Stimulated activated CD4-positive, alpha-beta T cell treated with anti-CD3 and anti-CD28 coated beads, Interleukin-4, amount 100 ng/mL, for 1 hour (primary cell): ENCODE measurements at regions not wholly inside any gene's neighbourhood (a gene's known extent, or its start where the extent isn't known, plus 50 kb on each side); places are given as distances from the start of the nearest gene placed in this dataset.

ENCODE experiments used
- DNase-seq: peaks from one replicate; pipeline ENCODE4 v3.0.0-alpha.2; 2020

DNA sequence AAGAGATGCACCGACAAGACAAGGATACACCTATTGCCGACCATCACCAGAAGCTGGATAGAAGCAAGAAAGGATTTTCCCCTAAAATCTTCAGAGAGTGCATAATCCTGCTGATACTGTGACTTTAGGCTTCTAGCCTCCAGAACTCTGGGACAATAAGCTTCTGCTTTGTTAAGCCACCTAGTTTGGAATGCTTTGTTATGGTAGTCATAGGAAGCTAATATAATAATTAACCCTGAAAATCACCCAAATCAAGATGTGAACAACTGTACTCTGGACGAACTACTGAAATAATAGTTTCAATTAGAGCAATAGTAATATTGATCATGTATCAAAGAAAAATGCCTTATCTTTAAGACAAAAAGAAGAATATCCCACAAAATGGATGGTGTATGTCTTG is 524.6 kb downstream of the EFNB2 start:
- DNase-seq: no peak

DNA sequence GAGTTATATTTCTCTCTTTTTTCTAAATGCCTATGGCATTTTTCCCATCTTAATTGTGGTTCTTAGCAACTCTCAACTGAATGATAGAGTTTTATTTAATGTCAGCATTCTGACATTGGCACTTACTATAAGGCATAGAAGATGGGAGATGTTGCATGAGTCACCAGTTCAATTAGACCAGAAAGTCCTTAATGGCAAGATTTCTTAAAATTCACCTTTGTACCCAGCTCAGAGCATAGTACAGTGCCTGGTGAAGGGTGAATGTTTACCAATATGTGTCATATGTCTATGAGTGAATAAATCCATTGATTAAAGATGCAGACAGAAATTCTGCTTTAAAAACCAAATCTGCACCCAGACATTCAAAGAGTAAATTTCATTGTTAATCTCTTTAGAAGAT is 526.9 kb downstream of the EFNB2 start:
- no peak for DNase-seq

DNA sequence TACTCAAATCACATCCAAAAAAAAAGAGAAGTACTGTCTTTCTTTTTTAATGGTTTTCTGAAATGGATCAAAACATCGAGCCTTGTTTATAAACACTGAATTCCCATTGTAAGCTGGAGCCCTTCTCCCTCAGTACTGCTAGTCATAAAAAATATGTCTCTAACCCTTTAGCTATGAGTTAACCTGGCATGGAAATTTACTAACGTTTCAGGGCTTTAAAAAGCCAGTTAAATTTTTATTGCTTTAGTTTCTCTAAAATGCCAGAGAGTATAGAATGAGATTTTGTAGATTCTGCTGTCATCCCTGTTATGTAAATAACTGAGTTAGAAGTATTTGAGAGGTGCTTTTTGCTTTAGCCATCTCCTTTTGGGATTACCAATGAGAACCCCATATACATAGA is 528.3 kb downstream of the EFNB2 start:
- no peak for DNase-seq

DNA sequence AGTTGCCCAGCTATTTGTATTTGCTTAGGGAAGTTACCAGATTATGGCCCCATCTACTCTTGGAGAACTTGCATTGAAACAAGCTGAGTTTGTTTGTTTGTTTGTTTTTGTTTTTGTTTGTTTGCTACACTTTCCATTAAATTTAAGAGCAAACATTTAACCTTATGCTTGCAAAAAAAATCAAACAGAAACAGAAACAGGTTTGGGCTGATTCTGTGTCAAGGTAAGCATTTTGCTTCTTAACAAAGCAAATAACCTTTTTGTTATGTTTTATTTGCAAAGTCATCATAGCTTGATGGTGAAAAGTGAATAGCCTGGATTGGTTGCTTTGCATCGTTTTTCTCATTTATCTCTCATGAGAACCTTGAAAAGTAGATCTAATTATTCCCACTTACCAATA is 531.8 kb downstream of the EFNB2 start:
- no peak for DNase-seq

DNA sequence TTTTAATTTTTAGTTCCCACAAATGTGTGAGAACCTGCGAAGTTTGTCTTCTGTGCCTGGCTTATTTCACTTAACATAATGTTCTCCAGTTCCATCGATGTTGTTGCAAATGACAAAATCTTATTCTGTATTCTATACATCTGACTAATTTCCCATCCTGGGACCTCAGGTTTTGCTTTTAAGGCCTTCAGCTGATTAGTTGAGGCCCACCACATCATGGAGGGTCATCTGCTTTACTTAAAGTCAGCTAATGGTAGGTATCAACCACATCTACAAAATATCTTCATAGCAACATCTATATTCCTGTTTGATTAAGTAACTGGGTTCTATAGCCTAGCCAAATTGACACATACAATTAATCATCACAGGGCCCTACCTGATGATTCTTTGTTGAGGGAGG is 534.0 kb downstream of the EFNB2 start:
- DNase-seq: no peak

DNA sequence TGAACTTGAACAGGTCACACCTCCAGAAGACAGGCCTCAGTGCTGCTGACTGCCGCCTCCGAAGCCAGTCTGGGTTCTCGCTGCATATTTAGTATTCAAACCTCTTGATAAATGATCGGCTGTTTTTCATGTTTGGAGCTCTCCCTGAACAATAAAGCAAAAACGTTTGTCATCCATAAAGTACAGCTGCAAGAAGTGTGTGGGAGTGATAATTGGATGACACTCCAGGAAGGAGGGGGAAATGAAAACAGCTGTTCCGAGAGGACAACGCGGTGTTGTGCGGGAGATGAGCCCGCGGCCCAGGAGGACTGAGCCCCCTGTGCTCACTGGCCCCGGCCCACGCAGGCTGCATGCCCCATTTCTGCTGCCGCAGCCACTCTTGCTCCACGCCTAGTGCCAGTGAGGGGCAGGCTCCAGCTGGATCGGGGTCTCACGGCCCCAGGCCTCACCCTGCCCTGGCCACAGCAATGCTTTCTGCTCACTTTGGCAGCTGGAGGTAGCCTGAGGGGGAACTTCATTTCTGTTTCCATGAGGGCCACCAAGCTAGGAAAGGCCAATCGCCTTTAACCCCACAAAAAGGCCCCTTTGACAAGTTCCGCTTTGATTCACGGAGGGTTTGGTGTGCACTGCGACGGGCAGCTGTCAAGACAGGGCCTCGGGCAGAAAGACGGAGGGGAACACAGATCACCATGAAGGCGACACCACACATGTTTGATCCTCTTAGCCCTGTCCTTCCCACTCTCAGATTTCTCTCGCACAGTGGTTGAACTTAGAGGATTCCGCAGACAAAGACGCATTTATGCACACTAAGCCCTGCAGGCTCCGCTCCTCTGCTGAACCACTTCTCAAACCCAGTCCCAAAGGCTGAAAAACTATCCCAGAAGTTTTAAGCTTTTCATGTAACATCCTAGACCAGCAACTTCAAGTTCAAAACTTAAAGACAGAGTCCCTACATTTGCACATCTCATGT is 537.6 kb downstream of the EFNB2 start:
- DNase-seq: no peak

DNA sequence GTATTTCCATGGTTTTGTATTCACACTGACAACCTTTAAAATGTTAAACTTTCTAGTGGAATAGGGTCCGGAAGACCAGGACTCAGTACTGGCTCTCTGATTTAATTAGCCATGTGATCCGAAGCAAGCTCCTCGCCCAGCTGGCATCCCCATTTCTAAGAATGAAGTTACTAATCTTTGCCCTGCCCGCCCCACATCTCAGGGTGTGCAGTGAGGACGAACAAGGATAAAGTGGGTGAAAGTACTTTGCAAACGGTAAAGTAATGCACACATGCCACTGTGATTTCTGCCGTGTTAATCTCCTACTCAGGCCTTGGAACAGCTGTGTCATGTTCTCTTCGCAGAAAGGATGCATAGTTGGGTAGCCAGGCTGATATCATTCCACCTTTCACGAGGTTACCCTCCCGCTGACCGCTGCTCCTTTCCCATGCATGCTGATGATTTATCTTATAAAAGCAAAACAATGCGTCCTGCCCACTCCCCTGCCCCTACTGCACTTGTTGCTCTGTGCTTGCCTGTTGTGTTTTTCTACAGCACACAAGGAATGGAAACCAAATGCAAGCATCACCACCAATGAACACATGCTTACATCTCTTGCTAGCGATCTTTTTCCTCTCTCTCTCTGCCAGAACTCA is 539.0 kb downstream of the EFNB2 start:
- DNase-seq: no peak

DNA sequence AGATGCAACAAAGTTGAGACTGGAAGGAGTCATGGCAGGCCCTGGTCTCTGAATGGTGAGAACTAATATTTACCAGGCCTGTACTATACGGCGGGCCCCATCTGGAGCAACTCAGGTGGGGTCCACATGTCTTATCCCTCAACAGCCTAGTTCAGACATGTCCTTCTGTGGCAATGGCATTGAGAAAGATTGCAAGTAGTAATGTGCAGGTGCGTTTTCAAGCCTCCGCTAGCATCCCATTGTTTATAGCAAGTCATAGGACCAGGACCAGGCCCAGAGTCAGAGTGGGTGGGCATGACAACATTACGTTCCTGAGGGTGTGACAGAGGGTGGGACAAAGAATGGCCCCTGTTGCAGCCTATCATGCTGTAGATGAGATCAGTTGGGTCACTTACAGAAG is 541.1 kb downstream of the EFNB2 start:
- no peak for DNase-seq

DNA sequence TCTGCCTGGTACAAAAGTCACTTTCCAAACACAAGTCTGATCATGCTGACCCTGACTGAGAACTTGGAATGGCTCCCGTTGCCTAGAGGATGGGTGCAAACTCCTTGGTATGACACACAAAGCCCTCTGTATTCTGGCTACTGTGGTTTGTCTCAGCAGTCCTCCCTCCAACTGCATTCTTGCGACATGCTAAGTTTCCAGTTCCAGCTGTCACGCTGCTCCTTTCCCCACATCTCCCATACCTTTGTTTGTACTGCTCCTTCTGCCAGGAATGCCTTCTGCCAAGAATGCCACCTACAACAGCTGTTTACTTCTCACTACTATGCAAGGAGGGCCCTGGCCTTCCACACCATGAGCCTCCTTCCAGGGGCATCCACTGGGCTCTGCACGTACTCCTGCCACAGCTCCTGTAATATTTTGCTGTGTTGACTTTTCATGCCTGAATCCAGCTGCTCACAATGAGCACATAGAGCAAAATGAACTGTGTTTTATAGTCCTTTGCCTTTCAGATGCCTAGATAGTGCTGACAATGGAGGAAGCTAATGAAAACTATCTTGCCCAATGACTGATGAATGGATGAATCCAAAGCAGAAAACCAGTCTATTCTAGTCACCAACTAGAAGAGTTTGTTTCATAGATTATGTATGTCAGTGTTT is 543.7 kb downstream of the EFNB2 start:
- no peak for DNase-seq

DNA sequence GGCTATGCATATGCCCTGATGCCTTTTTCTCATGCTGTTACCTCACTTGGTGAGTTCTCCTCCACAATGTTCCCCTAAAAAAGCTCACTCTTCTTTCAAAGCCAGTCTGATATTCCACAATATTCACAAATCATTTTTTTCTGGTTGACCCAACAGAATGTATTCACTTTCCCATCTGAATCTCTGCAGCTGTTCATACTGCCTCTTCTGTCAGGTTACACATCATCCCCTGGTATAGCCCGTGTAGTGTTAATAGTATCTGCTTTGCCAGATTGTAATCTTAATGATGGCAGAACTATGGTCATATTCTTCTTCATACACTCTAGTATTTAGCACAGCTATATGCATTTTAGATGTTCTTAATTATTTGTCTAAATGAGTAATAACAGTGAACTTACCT is 544.3 kb downstream of the EFNB2 start:
- DNase-seq: no peak

DNA sequence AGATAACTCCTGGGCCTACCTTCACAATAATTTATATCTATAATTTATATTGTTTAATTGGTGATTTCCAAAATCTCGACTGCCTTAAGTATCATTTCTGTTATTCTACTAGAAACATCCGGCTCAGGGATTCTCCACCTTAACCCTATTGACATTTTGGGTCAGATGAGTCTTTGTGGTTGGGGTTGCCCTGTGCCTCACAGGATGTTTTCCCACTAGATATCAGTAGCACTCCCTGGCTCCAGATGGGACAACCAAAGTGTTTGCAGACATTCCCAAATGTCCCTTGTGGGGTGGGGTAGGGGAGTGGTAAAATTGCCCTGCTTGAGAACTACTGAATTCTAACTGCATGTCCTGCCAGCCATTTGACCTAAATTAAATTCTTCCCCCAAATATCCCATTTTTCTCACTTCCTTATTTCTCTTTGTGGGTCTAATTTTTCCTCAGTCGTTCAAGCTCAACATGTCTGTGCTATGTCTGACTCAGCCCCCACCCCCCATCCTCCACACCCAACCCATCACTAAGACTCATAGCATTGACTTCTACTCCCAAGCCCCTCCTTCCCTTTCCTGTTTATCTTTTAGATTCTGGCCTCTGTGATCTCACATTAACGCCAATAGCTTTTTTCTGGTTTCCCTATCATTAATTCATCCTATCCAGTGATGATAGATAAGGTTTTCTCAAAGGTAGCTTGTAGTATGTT is 545.1 kb downstream of the EFNB2 start:
- DNase-seq: no peak

DNA sequence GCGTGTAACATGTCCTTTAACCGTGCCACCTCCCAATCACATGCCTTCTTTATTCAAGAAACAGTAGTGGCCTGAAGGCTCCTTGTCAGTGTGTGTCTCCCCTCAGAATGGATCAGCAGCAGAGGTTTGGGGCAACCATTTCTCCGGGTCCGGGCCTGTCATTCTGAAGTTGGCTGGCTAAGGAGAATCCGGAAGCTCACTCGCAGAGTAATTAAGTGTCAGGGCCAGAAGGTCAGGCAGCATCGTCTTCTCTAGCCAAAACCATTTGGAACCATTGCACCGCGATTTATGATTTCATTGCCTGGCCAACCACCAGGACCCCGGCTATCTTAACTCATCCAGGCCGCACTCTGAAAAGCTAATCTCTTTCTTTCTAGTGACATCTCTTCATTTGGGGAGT is 550.8 kb downstream of the EFNB2 start:
- no peak for DNase-seq

DNA sequence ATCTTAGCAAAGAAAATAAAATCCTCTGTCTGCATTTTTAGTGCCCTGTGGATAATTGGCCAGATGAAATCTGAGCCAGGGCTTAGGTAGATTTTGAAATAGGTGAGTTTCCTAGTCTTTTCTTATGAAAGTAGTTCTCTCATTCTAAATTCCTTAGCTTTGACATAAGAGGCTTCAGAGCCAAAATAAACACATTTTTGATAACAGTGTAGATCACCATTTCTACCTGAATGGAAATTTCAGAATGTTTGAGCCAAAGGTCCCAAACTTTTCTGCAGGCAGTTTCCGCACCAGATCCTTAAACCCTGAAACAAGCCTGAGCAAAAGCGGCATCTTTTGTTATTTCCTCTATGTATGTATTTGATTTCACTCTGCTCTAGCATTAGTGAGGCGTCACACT is 551.2 kb downstream of the EFNB2 start:
- DNase-seq: no peak

DNA sequence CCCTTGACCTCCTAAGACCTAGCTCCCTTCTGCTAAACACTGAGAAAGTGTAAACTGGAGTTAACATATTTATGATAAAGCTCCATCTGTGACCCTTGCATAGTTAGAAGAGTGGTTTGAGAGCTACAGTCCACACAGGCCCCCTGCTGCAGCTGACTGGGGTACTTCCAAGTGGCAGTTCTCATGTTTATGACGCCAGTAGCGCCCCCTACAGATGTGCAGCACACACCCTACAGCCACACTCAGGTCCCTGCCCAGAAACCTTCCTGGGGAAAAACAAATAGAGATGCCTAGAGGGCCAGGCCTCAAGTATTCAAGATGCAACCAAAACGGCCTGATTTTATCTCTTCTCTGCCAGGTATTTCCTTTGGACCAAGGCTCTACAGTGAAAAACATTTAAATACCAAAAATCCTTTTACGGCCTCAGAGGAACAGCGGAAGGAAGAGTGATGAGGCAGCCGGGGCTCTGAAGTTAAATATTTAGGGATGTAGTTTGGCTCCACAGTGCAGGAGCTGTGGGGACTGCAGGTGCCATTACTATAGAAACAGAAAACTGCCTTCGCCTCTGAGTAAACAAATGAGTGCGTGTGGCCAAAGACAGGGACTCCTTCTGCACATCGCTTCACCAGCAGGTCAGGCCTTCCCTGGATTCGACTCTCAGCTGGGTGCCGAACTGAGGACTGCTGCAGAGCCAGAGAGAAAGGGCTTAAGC is 553.1 kb downstream of the EFNB2 start:
- DNase-seq: no peak

DNA sequence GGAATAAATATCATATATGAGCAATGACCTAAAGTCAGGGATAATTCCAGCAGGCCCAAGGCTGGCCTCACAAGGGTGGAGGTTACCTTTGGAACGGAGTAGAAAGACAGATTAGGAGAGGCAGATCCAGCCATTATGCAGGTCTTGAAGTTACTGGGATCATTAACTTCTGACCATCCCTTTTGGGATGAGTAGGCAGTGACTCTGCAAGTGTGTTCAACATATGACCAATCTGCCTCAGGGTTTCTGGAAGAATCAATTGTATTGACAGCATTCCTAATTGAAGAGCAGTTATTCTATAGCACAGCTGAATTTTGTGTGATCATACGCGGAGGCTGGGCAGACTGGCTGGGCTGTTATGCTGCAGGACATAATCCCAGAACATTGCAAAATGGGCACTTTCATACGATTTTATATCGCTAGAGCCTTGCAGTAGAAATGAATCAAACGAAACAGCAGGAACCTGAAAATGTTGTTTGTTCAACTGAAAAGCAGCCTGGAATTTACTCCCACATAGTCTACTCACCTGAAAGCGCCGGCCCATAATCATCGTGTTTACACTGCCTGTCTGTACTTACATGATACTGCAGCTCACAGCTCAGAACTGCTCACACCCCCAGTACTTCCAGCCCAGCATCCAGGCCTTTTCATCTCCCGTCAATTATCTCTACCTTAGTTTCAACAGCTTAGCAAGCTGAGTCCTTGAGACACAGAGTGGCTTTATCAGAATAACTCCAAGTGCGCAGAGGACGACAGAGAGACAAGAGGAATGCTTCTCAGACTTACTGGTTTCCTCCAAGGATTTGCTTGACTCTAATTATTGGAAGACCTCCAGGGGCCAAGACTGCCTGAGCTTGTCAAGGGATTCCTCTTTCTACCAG is 556.1 kb downstream of the EFNB2 start:
- no peak for DNase-seq

DNA sequence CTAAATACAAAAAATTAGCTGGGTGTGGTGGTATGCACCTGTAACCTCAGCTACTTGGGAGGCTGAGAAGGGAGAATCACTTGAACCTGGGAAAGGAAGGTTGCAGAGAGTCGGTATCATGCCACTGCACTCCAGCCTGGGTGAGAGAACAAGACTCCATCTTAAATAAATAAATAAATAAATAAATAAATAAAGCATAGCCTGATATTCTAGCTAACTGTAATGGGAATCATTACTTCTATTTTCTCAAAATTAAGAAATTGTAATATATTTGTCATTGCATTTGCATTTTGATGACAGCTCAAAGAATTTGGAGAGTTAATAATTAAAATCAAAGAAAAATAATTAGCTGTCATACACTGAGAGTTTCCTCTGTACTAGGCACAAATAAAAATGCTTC is 561.1 kb downstream of the EFNB2 start:
- no peak for DNase-seq

DNA sequence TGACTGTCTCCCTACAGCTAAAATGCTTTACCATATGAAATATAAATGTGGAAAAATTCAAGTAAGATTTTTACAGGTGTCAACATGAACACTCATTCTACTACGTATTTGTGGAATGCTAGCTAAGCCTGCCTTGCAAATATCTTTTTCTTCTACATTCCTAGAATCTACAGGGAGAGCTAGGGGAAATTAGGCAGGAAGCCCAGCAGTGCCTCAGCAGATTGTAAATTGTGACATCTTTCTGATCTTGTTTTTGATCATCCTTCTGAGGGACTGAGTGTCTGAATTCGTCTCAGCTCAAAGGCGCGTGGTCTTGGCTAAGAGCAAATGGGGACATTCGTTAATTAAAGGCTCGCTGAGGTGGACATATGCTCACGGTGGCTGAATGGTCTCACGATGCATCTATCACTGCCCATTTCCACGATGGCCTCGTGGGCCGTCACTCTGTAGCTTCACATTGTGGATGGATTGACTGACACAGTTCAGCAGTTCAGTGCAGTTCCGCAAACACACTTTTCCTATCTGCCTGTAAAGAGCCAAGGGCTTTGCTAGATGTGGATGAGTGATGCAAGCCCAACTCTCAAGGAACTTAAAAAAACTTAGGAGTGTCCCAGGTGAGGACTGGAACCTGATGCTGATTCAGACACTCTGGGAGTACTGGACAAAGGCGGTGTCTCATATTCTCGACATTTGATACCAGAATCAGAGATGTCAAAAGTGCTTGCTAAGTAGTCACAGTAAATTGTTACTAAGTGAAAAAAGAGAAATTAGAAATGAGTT is 562.5 kb downstream of the EFNB2 start:
- DNase-seq: no peak

DNA sequence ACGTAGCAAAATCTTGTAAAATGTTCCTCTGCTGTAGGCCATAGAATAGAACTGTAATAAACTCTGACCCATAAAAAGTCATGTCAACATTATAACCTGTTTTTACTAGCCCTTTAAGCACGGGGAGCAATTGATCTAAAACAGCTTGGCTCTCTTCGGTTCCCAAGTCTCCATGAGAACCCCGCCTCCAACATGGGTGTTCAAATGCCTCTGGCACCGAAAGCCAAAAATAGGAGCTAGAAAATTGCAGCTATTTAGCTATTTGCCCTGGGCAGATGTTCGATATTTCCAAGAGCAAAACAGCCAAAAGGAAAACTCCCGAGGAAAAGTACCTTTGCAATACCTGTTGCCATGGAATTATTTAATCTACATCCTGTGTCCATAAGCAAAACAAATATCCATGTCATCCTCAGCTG is 563.1 kb downstream of the EFNB2 start:
- no peak for DNase-seq

DNA sequence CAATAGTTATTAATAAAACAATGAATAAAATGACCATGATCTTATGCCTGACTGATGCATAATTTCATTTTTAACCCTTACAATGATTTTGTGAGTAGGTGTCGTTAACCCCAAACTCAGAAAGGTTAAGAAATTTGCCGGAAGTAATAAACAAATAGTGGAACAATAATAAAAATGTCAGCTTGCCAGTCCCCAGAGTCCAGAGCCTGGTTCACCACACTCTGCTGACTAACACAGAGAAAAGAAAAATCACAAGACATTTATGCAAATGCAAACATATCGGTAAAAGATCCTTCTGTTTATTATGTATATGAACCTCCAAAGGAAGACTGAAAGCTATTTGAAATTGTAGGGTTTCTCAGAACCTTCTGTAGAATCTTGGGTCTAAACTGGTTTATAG is 563.7 kb downstream of the EFNB2 start:
- DNase-seq: no peak

DNA sequence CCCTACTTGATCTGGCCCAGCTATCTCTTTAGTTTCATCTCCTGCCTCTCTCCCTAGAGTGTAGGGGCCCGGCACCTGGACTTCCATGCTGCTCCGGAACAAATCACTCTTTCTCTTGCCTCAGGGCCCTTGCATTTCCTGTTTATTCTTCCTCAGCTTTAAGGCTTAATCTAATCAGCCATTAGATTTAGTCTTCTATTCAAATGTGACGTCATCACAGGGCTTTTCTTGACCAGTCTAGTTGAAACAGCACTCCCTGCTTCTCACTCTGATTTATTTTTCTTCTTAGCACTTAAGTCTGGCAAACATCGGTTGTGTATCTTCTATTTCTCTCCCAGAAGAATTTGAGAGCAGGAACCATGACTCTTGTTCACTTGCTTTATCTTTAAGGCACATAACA is 564.1 kb downstream of the EFNB2 start:
- no peak for DNase-seq

DNA sequence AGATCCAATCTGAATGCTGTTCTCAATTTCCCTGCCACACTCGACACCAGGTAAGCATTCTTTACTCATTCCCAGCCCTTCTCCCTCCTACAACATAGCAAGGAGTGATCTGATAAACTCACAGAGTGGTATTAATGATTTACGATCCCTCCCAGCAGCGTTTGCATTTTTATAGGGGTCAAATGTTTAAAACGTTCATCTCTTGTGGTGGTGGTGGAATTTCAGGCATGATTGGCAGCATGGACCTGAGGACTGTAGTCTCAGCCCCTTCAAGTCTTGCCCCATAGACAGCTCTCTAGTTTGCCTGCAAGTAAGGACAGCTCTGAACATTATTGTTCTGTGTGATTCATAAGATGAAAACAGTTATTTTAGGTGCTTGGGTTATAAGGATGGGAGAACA is 565.7 kb downstream of the EFNB2 start:
- DNase-seq: no peak
